GM12878 (cell line): ENCODE measurements at regions not wholly inside any gene's neighbourhood (a gene's known extent, or its start where the extent isn't known, plus 50 kb on each side); places are given as distances from the start of the nearest gene placed in this dataset.

ENCODE experiments used
- ATAC-seq: fragments of 200-7000 bp; cut with Tn5 transposase; 3 replicates; pipeline ENCODE4 v1.9.1; 2020; ENCODE audit warnings: mild to moderate bottlenecking, moderate library complexity
- BruUV-seq: library from RNA; stranded (reverse); fragments of 400-500 nt; replicated peaks from 2 replicates; lab custom pipeline; 2021; lab: Mats Ljungman, UMichigan
- CTCF ChIA-PET: fragments of 300-600 bp; sonication (Branson Sonifier 250); formaldehyde crosslinking; extraction: SDS; loops from one replicate; lab custom pipeline; 2021; ENCODE audit warnings: inconsistent platforms; lab: Yijun Ruan, JAX
- POLR2A ChIA-PET: fragments of 350-600 bp; formaldehyde crosslinking; extraction: SDS; loops from one replicate; lab custom pipeline; 2021; ENCODE audit warnings: inconsistent platforms; lab: Charles Lee
- RAD21 ChIA-PET: fragments of 300-600 bp; sonication (Branson Sonifier 250); formaldehyde crosslinking; loops from one replicate; lab custom pipeline; 2023; ENCODE audit warnings: antibody characterized with exemption; ENCODE audit not compliant: unreplicated experiment; lab: Charles Lee
- SMC1A ChIA-PET: fragments of 300-600 bp; sonication (Branson Sonifier 250); formaldehyde crosslinking; loops from one replicate; lab custom pipeline; 2023; ENCODE audit not compliant: unreplicated experiment, uncharacterized antibody; lab: Charles Lee
- DNase-seq: peaks from one replicate; pipeline ENCODE4 v3.0.0-alpha.2; 2011; ENCODE audit warnings: low read depth, low spot score
- FAIRE-seq: peaks from 3 replicates; lab custom pipeline; 2011; peaks lifted over from hg19 to GRCh38; lab: Jason Lieb, UNC
- H2AFZ ChIP-seq: 2 replicates; pipeline ENCODE4 v1.6.0; 2011; ENCODE audit warnings: low read depth, low read length, control low read depth; ENCODE audit not compliant: control insufficient read depth
- H3K27ac ChIP-seq: 2 replicates; pipeline ENCODE4 v1.5.1; 2011; ENCODE audit warnings: control low read depth; ENCODE audit not compliant: control insufficient read depth, insufficient read depth
- H3K27me3 ChIP-seq, 2 experiments: replicated peaks in 1 of 2; 2 replicates each; pipeline versions ENCODE4 v1.6.0 to v1.6.1; 2011; ENCODE audit warnings: low read length in 1 of 2; ENCODE audit not compliant: control insufficient read depth in 2 of 2, insufficient read depth in 2 of 2
- H3K36me3 ChIP-seq, 2 experiments: 2 replicates each; pipeline ENCODE4 v1.5.1; 2011; ENCODE audit warnings: low read length in 1 of 2; ENCODE audit not compliant: control insufficient read depth in 2 of 2, insufficient read depth in 2 of 2
- H3K4me1 ChIP-seq: 2 replicates; pipeline ENCODE4 v1.6.1; 2011; ENCODE audit warnings: mild to moderate bottlenecking, low read length, moderate library complexity, mixed read lengths; ENCODE audit not compliant: control insufficient read depth, insufficient read depth
- H3K4me2 ChIP-seq: 2 replicates; pipeline ENCODE4 v1.6.0; 2011; ENCODE audit warnings: control low read depth; ENCODE audit not compliant: control insufficient read depth, insufficient read depth
- H3K4me3 ChIP-seq: fragments of 200-600 bp; sonication (generic); 2 replicates; pipeline ENCODE4 v1.5.1; 2016
- H3K79me2 ChIP-seq: 2 replicates; pipeline ENCODE4 v1.6.0; 2011; ENCODE audit warnings: low read length; ENCODE audit not compliant: control insufficient read depth, insufficient read depth
- H3K9ac ChIP-seq: 2 replicates; pipeline ENCODE4 v1.8.0; 2011; ENCODE audit warnings: low read length, control low read depth, mixed read lengths; ENCODE audit not compliant: control insufficient read depth, insufficient read depth
- H3K9me3 ChIP-seq: replicated peaks from 3 replicates; pipeline ENCODE4 v1.5.1; 2011; ENCODE audit warnings: mild to moderate bottlenecking, low read length; ENCODE audit not compliant: control insufficient read depth, insufficient read depth
- H4K20me1 ChIP-seq: 2 replicates; pipeline ENCODE4 v1.6.0; 2011; ENCODE audit not compliant: control insufficient read depth, insufficient read depth
- BMI1 ChIP-seq: fragments of 450-650 bp; IDR thresholded peaks from 2 replicates; pipeline ENCODE4 v1.6.1; 2016; ENCODE audit warnings: mild to moderate bottlenecking, moderate library complexity, borderline replicate concordance
- DPF2 ChIP-seq: fragments of 450-650 bp; IDR thresholded peaks from 2 replicates; pipeline ENCODE4 v1.6.1; 2017; ENCODE audit warnings: mild to moderate bottlenecking
- MTA3 ChIP-seq: IDR thresholded peaks from 2 replicates; pipeline ENCODE4 v1.6.1; 2012; ENCODE audit warnings: low read length, inconsistent platforms, borderline replicate concordance
- NR2C1 ChIP-seq: fragments of 450-650 bp; IDR thresholded peaks from 2 replicates; pipeline ENCODE4 v1.6.1; 2017; ENCODE audit warnings: antibody characterized with exemption, mild to moderate bottlenecking, moderate library complexity
- NR2F1 ChIP-seq: fragments of 450-650 bp; conservative IDR thresholded peaks from 2 replicates; pipeline ENCODE4 v1.6.1; 2017; ENCODE audit warnings: mild to moderate bottlenecking
- TCF12 ChIP-seq: IDR thresholded peaks from 2 replicates; pipeline ENCODE4 v1.6.1; 2011; ENCODE audit warnings: low read depth, mild to moderate bottlenecking, low read length
- WGBS: methylation state at CpG from one replicate; pipeline ENCODE4 v1.1.6; 2016; ENCODE audit warnings: low lambda C conversion rate; ENCODE audit not compliant: insufficient replicate concordance, insufficient coverage; ENCODE audit errors: missing lambda C conversion rate; 5-methylcytosine and 5-hydroxymethylcytosine counted together
- in situ Hi-C: fragments of 300-500 bp; cut with MboI; formaldehyde crosslinking; loops from 9 replicates; pipeline ENCODE4 v1.14.3; 2018; ENCODE audit warnings: mixed read lengths
- intact Hi-C: fragments of 100-400 bp; cut with micrococcal nuclease; formaldehyde crosslinking; loops from one replicate; pipeline ENCODE4 v1.14.2; 2022; ENCODE audit not compliant: unreplicated experiment
- TF ChIP-seq, protein P1 (sequence below): IDR thresholded peaks from 2 replicates; pipeline ENCODE4 v1.6.1; 2012; ENCODE audit warnings: low read length, inconsistent platforms
- TF ChIP-seq, protein P2 (sequence below): fragments of 450-650 bp; IDR thresholded peaks from 2 replicates; pipeline ENCODE4 v1.6.1; 2016; ENCODE audit warnings: mild to moderate bottlenecking
- TF ChIP-seq, protein P3 (sequence below): fragments of 450-650 bp; IDR thresholded peaks from 2 replicates; pipeline ENCODE4 v1.6.1; 2018; ENCODE audit warnings: borderline replicate concordance, mild to moderate bottlenecking; ENCODE audit not compliant: partially characterized antibody

DNA sequence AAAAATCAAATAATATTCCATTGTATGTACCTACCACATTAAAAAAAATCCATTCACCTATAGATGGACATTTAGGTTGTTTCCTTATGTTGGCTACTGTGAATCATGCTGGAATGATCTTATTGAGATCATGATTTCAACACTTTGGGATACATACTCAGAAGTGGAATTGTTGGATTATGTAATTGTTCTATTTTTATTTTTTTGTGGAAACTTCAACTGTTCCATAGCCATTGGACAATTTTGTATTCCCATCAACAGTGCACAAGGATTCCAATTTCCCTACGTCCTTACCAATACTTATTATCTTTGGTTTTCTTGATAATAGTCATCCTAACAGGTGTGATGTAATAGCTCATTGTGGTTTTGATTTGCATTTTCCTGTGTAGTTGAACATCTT, 834.0 kb downstream of the MAFB start (continued):
- TF ChIP-seq, protein P1, sequence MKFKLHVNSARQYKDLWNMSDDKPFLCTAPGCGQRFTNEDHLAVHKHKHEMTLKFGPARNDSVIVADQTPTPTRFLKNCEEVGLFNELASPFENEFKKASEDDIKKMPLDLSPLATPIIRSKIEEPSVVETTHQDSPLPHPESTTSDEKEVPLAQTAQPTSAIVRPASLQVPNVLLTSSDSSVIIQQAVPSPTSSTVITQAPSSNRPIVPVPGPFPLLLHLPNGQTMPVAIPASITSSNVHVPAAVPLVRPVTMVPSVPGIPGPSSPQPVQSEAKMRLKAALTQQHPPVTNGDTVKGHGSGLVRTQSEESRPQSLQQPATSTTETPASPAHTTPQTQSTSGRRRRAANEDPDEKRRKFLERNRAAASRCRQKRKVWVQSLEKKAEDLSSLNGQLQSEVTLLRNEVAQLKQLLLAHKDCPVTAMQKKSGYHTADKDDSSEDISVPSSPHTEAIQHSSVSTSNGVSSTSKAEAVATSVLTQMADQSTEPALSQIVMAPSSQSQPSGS: no peak
- TF ChIP-seq, protein P2, sequence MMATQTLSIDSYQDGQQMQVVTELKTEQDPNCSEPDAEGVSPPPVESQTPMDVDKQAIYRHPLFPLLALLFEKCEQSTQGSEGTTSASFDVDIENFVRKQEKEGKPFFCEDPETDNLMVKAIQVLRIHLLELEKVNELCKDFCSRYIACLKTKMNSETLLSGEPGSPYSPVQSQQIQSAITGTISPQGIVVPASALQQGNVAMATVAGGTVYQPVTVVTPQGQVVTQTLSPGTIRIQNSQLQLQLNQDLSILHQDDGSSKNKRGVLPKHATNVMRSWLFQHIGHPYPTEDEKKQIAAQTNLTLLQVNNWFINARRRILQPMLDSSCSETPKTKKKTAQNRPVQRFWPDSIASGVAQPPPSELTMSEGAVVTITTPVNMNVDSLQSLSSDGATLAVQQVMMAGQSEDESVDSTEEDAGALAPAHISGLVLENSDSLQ: no peak

DNA sequence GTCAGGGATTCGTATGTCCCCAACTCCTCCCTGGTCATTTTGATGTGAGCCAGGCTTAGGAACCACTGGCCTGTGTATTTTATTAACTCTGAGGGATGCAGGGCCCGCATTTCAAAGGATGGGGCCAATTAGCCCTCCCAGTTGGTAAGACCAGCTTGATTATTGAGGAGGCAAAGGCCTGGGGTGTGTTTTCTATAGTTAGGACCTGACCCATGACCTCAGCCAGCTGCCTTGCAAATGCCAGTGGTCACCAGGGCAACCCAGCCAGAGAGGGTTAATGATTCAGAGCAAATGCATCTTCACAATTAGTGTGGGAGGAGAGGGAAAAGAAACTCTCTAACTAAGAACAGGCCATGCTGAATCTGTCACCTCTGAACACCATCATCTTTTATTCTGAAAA, 835.4 kb downstream of the MAFB start:
- Histone ChIP-seq H3K4me1 (no peaks in the 10 kb centered on the region; the same call in 1 of the 2 replicates), H2AFZ (no peak overlapping the region), H3K27ac (no peak overlapping the region), H3K27me3 (no peaks in the 10 kb centered on the region), H3K4me2 (no peak overlapping the region)
- peak; percentile 86 for ATAC-seq
- in situ Hi-C loops: no loop called here
- SMC1A ChIA-PET: interaction anchor here (0.7 to 6.4 kb wide), 4 partner anchors 19 to 101 kb away, joined by 3 to 67 read pairs (median 6); no protein-coding TSS in a partner anchor
- peak; percentile 97 for TF ChIP-seq NR2F1
- TF ChIP-seq DPF2: 0 out of 2 replicates have a peak, but pooled peaks have one; percentile 32
- no peak for TF ChIP-seq MTA3
- TF ChIP-seq, protein P3, sequence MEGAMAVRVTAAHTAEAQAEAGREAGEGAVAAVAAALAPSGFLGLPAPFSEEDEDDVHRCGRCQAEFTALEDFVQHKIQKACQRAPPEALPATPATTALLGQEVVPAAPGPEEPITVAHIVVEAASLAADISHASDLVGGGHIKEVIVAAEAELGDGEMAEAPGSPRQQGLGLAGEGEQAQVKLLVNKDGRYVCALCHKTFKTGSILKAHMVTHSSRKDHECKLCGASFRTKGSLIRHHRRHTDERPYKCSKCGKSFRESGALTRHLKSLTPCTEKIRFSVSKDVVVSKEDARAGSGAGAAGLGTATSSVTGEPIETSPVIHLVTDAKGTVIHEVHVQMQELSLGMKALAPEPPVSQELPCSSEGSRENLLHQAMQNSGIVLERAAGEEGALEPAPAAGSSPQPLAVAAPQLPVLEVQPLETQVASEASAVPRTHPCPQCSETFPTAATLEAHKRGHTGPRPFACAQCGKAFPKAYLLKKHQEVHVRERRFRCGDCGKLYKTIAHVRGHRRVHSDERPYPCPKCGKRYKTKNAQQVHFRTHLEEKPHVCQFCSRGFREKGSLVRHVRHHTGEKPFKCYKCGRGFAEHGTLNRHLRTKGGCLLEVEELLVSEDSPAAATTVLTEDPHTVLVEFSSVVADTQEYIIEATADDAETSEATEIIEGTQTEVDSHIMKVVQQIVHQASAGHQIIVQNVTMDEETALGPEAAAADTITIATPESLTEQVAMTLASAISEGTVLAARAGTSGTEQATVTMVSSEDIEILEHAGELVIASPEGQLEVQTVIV: no peak
- TF ChIP-seq BMI1: peak; percentile 33; the same call in 1 of the 2 replicates
- TF ChIP-seq TCF12: 0 out of 2 replicates have a peak, but pooled peaks have one; percentile 22
- peak; percentile 79 for TF ChIP-seq NR2C1
- TF ChIP-seq, all 136 proteins: peak for 5
- RAD21 ChIA-PET: interaction anchor here (2.6 to 5.2 kb wide), 2 partner anchors 20 to 23 kb away, joined by 11 to 38 read pairs; no protein-coding TSS in a partner anchor
- Histone ChIP-seq H3K79me2 (no peaks in the 10 kb centered on the region), H3K9ac (no peak overlapping the region), H4K20me1 (no peaks in the 10 kb centered on the region), H3K36me3 (no peaks in the 10 kb centered on the region), H3K9me3 (no peaks in the 10 kb centered on the region), H3K4me3 (no peak overlapping the region)
- WGBS: 49% methylated on average over 2 of the region's 2 CpGs
- CTCF ChIA-PET: interaction anchor here (1.3 to 5.7 kb wide), 2 partner anchors 20 to 32 kb away, joined by 3 to 21 read pairs; no protein-coding TSS in a partner anchor
- POLR2A ChIA-PET: interaction anchor here (0.6 kb wide), 1 partner anchor 21 kb away, joined by 6 read pairs; no protein-coding TSS in a partner anchor
- peak; percentile 24 for DNase-seq
- intact Hi-C loops: no loop called here
- BruUV-seq: no TSS peak
- FAIRE-seq: no peak
